Esophagus muscularis mucosa (tissue), 4 donors: ENCODE measurements at regions not wholly inside any gene's neighbourhood (a gene's known extent, or its start where the extent isn't known, plus 50 kb on each side); places are given as distances from the start of the nearest gene placed in this dataset.

Experiments
- CTCF ChIP-seq, 3 experiments: fragments of 200-600 bp in 2 of 3; fragments of 450-650 bp in 1 of 3; sonication (generic) in 2 of 3; IDR thresholded peaks; one replicate each; pipeline ENCODE4 v1.5.1; 2017 to 2019; ENCODE audit warnings: antibody characterized with exemption in 3 of 3, mild to moderate bottlenecking in 2 of 3, moderate library complexity in 1 of 3
- EP300 ChIP-seq: sonication (generic); formaldehyde crosslinking; IDR thresholded peaks from one replicate; pipeline ENCODE4 v1.6.1; 2017; ENCODE audit warnings: antibody characterized with exemption
- POLR2A ChIP-seq: fragments of 450-650 bp; IDR thresholded peaks from one replicate; pipeline ENCODE4 v1.6.1; 2017; ENCODE audit warnings: antibody characterized with exemption, moderate library complexity, mild to moderate bottlenecking, low read depth
- POLR2AphosphoS5 ChIP-seq, 2 donors: sonication (generic); formaldehyde crosslinking; IDR thresholded peaks; one replicate each; pipeline ENCODE4 v1.6.1; 2017; ENCODE audit warnings: antibody characterized with exemption in 2 of 2

GRCh38 chr22:48021991-48022401 is 1259.5 kb downstream of the TBC1D22A start:
- TF ChIP-seq CTCF (IDR thresholded peaks at IDR 0.05) (no peak), POLR2AphosphoS5 (IDR thresholded peaks at IDR 0.05) (no peak), EP300 (no peak), POLR2A (no peak)
